HEK293 (cell line): ENCODE measurements at regions not wholly inside any gene's neighbourhood (a gene's known extent, or its start where the extent isn't known, plus 50 kb on each side); places are given as distances from the start of the nearest gene placed in this dataset.

Experiments
- CTCF ChIP-seq: fragments of 450-650 bp; formaldehyde crosslinking; IDR thresholded peaks from 2 replicates; pipeline ENCODE4 v1.5.1; 2016; ENCODE audit warnings: missing biosample characterization, missing genetic modification characterization
- MZF1 ChIP-seq: fragments of 450-650 bp; formaldehyde crosslinking; IDR thresholded peaks from 2 replicates; pipeline ENCODE4 v1.5.1; 2017; ENCODE audit warnings: missing biosample characterization, missing genetic modification characterization, borderline replicate concordance
- SCRT1 ChIP-seq: fragments of 450-650 bp; formaldehyde crosslinking; IDR thresholded peaks from 2 replicates; pipeline ENCODE4 v1.5.1; 2016; ENCODE audit warnings: missing biosample characterization, missing genetic modification characterization, borderline replicate concordance

- TF ChIP-seq SCRT1 (tag by site-specific recombination) (no peak), MZF1 (tag by site-specific recombination) (no peak), CTCF (no peak)
These were observed 64.3 kb upstream of the TINAGL1 start for GRCh38 chr1:31511848-31512615.
